ENCODE measurements at regions not wholly inside any gene's neighbourhood (a gene's known extent, or its start where the extent isn't known, plus 50 kb on each side); places are given as distances from the start of the nearest gene placed in this dataset.

DNA sequence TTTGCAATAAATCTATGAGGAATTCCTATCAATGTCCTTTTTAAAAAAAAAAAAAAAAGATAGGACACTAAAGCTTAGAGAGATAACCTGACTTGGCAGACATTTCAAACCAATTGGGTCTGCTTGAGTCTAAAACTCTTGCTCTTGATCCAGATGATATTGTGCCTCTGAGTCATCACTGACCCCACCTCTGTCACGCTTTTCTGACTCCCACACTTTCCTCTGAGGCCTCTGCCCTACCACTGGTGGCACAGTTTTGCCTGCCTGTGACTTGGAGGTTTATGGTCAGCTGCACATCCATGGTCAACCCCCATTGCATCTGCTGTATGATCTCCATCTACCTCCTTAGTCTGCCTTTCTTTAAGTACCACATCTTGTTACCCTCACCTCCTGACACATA lies 328.7 kb downstream of the SPRY2 start:
- Mint-ChIP-seq H3K27me3 (no peaks in the 10 kb centered on the region), H3K9me3 (peaks cover 4% of the 10 kb centered on the region), H3K4me1 (peaks cover 3% of the 10 kb centered on the region), H3K4me3 (no peak overlapping the region), H3K36me3 (ENCODE audit: low read depth) (no peaks in the 10 kb centered on the region), H3K27ac (no peak overlapping the region)
- CTCF ChIA-PET: no interaction called here
- ATAC-seq (ENCODE audit: low read depth): peak; percentile 54
- no peak for DNase-seq
- intact Hi-C loops (cut with micrococcal nuclease): no loop called here
- TF ChIP-seq, protein P1, sequence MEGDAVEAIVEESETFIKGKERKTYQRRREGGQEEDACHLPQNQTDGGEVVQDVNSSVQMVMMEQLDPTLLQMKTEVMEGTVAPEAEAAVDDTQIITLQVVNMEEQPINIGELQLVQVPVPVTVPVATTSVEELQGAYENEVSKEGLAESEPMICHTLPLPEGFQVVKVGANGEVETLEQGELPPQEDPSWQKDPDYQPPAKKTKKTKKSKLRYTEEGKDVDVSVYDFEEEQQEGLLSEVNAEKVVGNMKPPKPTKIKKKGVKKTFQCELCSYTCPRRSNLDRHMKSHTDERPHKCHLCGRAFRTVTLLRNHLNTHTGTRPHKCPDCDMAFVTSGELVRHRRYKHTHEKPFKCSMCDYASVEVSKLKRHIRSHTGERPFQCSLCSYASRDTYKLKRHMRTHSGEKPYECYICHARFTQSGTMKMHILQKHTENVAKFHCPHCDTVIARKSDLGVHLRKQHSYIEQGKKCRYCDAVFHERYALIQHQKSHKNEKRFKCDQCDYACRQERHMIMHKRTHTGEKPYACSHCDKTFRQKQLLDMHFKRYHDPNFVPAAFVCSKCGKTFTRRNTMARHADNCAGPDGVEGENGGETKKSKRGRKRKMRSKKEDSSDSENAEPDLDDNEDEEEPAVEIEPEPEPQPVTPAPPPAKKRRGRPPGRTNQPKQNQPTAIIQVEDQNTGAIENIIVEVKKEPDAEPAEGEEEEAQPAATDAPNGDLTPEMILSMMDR (IDR thresholded peaks at IDR 0.05): no peak
- POLR2A ChIA-PET: no interaction called here

DNA sequence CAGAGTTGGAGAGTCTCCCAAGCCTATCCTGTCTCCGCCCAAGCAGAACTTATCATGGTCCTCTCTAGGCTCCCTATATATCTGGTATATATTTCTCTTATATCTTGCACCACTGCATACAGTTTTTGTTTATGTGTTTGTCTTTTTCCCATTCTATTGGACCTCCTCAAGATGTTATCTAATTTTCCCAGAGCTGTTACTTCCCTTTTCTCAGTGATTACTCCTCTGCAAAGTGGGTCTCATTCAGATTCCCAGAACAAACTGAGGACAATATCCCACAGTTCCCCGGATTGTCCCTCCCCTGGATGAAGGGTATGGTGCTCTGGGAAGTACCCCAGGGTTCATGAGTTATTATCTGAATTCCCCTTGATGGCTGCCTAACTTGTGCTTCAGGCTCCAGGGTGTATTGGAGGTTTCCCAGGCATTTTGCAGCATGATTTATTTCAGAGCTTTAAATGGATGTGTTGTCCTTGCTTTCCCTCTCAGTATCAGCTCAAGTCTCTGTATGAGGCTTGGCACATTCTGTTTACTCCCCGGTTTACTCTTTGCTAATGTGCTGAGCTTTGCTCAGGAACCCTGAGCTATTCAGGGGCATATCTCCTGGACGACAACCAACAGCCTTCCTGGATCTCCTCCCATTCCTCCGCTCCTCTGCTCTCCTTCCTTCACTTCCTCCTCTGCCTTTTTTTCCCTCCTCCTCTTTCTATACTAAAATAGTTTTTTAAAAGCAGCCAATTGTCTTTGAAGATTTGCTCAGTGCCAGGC lies 329.3 kb downstream of the SPRY2 start:
- CTCF ChIA-PET: no interaction called here

DNA sequence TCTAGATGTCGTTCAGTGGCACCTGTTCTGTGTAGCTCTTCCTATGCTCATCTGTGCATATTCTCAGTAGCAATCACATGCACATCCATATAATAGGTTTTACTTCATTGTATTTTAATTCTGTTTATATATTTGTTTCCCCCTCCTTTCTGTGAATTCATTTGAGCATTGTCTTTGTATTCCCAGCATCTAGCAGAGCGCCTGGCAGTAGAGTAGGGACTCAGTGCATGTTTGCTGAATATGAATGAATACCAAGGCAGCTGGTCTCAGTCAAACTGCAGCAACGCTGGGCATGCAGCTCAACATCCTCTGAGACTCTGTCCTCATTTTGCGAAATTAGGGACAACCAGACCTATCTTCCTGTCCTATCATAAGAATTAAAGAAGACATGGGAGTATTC lies 330.1 kb downstream of the SPRY2 start:
- TF ChIP-seq, protein P1 (IDR thresholded peaks at IDR 0.05): no peak
- intact Hi-C loops (cut with micrococcal nuclease): no loop called here
- H3K36me3 Mint-ChIP-seq (ENCODE audit: low read depth): no peaks in the 10 kb centered on the region
- ChIA-PET CTCF (no interaction called here), POLR2A (no interaction called here)
- peaks cover 3% of the 10 kb centered on the region for H3K4me1 Mint-ChIP-seq
- DNase-seq (no peak), ATAC-seq (ENCODE audit: low read depth) (no peak)
- H3K27me3 Mint-ChIP-seq: no peaks in the 10 kb centered on the region
- no peaks in the 10 kb centered on the region for H3K9me3 Mint-ChIP-seq
- no peak overlapping the region for H3K4me3 Mint-ChIP-seq
- no peak overlapping the region for H3K27ac Mint-ChIP-seq

More for the DNA sequence above, 329.3 kb downstream of the SPRY2 start:
- no peaks in the 10 kb centered on the region for H3K27me3 Mint-ChIP-seq
- DNase-seq: no peak
- H3K4me3 Mint-ChIP-seq: no peak overlapping the region
- TF ChIP-seq, protein P1 (IDR thresholded peaks at IDR 0.05): no peak
- POLR2A ChIA-PET: interaction anchor here (0.5 kb wide), 1 partner anchor 29 kb away, joined by 3 read pairs; no protein-coding TSS in a partner anchor
- H3K9me3 Mint-ChIP-seq: no peaks in the 10 kb centered on the region
- H3K27ac Mint-ChIP-seq: no peak overlapping the region
- intact Hi-C loops (cut with micrococcal nuclease): no loop called here
- ATAC-seq (ENCODE audit: low read depth): no peak
- H3K4me1 Mint-ChIP-seq: peaks cover 3% of the 10 kb centered on the region
- no peaks in the 10 kb centered on the region for H3K36me3 Mint-ChIP-seq (ENCODE audit: low read depth)

DNA sequence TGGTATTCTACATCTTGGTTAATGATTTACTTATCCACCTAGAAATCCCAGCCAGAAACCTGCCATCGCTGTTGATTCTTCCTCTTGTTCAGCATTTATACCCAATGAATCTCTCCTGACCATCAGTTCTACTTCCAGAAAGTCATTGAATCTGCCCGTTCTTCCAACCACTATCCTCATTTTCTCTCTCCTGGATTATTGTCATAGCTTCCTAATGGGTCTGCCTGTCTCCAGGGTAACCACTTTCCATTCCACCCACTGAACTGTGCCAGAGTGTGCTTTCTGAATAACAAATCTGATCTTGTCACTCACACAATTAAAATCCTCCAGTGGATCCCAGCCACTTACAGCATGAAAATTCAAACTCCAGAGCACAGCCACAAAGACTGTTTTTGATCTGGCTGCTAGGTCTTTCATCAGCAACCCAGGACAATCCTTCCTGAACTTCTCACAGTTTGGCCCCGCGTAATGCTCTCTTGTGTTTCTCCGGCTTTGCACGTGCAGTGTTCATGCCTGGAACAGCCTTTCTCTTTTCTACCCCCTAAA lies 330.6 kb downstream of the SPRY2 start:
- Mint-ChIP-seq H3K27ac (no peak overlapping the region), H3K4me1 (peaks cover 3% of the 10 kb centered on the region), H3K9me3 (no peaks in the 10 kb centered on the region), H3K27me3 (no peaks in the 10 kb centered on the region), H3K4me3 (no peak overlapping the region), H3K36me3 (ENCODE audit: low read depth) (no peaks in the 10 kb centered on the region)
- TF ChIP-seq, protein P1 (IDR thresholded peaks at IDR 0.05): no peak
- intact Hi-C loops (cut with micrococcal nuclease): no loop called here
- no peak for DNase-seq
- ChIA-PET POLR2A (no interaction called here), CTCF (no interaction called here)
- no peak for ATAC-seq (ENCODE audit: low read depth)

DNA sequence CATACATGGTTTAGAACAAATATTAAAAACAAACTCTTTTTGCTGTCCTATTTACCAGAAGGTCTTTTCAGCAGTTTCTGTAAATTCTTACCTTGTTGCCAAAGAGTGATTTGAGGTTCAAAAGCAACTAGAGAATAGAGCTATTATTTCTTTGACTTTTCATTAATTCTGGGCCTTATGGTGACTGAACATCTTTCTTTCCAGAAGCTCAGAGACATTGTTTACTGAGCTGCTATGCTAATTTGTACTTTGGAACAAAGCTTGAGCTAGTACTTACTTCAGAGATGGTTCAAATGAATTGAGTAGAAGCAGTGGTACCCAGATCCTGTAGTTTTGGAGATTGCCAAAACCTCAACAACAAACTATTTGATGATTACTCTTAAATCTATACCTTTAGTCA lies 331.2 kb downstream of the SPRY2 start:
- Mint-ChIP-seq H3K4me1 (peaks cover 3% of the 10 kb centered on the region), H3K27ac (no peak overlapping the region), H3K4me3 (no peak overlapping the region), H3K36me3 (ENCODE audit: low read depth) (no peaks in the 10 kb centered on the region), H3K27me3 (no peaks in the 10 kb centered on the region), H3K9me3 (no peaks in the 10 kb centered on the region)
- intact Hi-C loops (cut with micrococcal nuclease): no loop called here
- ChIA-PET POLR2A (no interaction called here), CTCF (no interaction called here)
- DNase-seq (no peak), ATAC-seq (ENCODE audit: low read depth) (no peak)
- TF ChIP-seq, protein P1 (IDR thresholded peaks at IDR 0.05): no peak
